ENCODE measurements at regions not wholly inside any gene's neighbourhood (a gene's known extent, or its start where the extent isn't known, plus 50 kb on each side); places are given as distances from the start of the nearest gene placed in this dataset.
"Not testable (repeated sequence)": the region's sequence is repeated elsewhere in the genome, so short reads cannot be mapped to it uniquely, and the experiment has no call there.

GRCh38 chr12:4191642-4192041, 81.9 kb upstream of the CCND2 start:
- no peak for DNase-seq (ENCODE audit: low read depth, low spot score)
- Histone ChIP-seq H3K36me3 (ENCODE audit: control insufficient read depth, insufficient read depth, low read length) (no peaks in the 10 kb centered on the region), H3K4me1 (ENCODE audit: control insufficient read depth, insufficient read depth, low read length) (no peaks in the 10 kb centered on the region), H3K27ac (ENCODE audit: low read length) (no peak overlapping the region), H3K9me3 (ENCODE audit: control insufficient read depth, insufficient read depth, low read length) (no peaks in the 10 kb centered on the region), H3K4me3 (ENCODE audit: low read length) (no peak overlapping the region), H3K27me3 (ENCODE audit: control insufficient read depth, insufficient read depth, low read length) (no peaks in the 10 kb centered on the region)
- WGBS (ENCODE audit: insufficient coverage, insufficient read length) = no CpG with 5 or more reads among the region's 2 CpGs

GRCh38 chr12:4191149-4191548, 82.4 kb upstream of the CCND2 start:
- no CpG with 5 or more reads among the region's 3 CpGs for WGBS (ENCODE audit: insufficient coverage, insufficient read length)
- Histone ChIP-seq H3K4me1 (ENCODE audit: control insufficient read depth, insufficient read depth, low read length) (no peaks in the 10 kb centered on the region), H3K36me3 (ENCODE audit: control insufficient read depth, insufficient read depth, low read length) (no peaks in the 10 kb centered on the region), H3K27me3 (ENCODE audit: control insufficient read depth, insufficient read depth, low read length) (no peaks in the 10 kb centered on the region), H3K4me3 (ENCODE audit: low read length) (no peak overlapping the region), H3K27ac (ENCODE audit: low read length) (no peak overlapping the region), H3K9me3 (ENCODE audit: control insufficient read depth, insufficient read depth, low read length) (no peaks in the 10 kb centered on the region)
- no peak for DNase-seq (ENCODE audit: low read depth, low spot score)

GRCh38 chr12:4190366-4191063, 83.0 kb upstream of the CCND2 start:
- no peaks in the 10 kb centered on the region for H3K4me1 ChIP-seq (ENCODE audit: control insufficient read depth, insufficient read depth, low read length)
- DNase-seq (ENCODE audit: low read depth, low spot score) = no peak
- H3K27me3 ChIP-seq (ENCODE audit: control insufficient read depth, insufficient read depth, low read length) = no peaks in the 10 kb centered on the region
- H3K27ac ChIP-seq (ENCODE audit: low read length) = no peak overlapping the region
- no peak overlapping the region for H3K4me3 ChIP-seq (ENCODE audit: low read length)
- no CpG with 5 or more reads among the region's 5 CpGs for WGBS (ENCODE audit: insufficient coverage, insufficient read length)
- no peaks in the 10 kb centered on the region for H3K36me3 ChIP-seq (ENCODE audit: control insufficient read depth, insufficient read depth, low read length)
- no peaks in the 10 kb centered on the region for H3K9me3 ChIP-seq (ENCODE audit: control insufficient read depth, insufficient read depth, low read length)

- no peaks in the 10 kb centered on the region for H3K9me3 ChIP-seq (ENCODE audit: control insufficient read depth, insufficient read depth, low read length)
- H3K4me1 ChIP-seq (ENCODE audit: control insufficient read depth, insufficient read depth, low read length) = no peaks in the 10 kb centered on the region
- H3K36me3 ChIP-seq (ENCODE audit: control insufficient read depth, insufficient read depth, low read length) = no peaks in the 10 kb centered on the region
- H3K27me3 ChIP-seq (ENCODE audit: control insufficient read depth, insufficient read depth, low read length) = no peaks in the 10 kb centered on the region
- H3K4me3 ChIP-seq (ENCODE audit: low read length) = no peak overlapping the region
- no peak overlapping the region for H3K27ac ChIP-seq (ENCODE audit: low read length)
- WGBS (ENCODE audit: insufficient coverage, insufficient read length) = no CpG with 5 or more reads among the region's 12 CpGs
- DNase-seq (ENCODE audit: low read depth, low spot score) = no peak
Observed at GRCh38 chr12:4189721-4190120, 83.8 kb upstream of the CCND2 start.

- no peaks in the 10 kb centered on the region for H3K27me3 ChIP-seq (ENCODE audit: control insufficient read depth, insufficient read depth, low read length)
- no CpG with 5 or more reads among the region's 4 CpGs for WGBS (ENCODE audit: insufficient coverage, insufficient read length)
- H3K9me3 ChIP-seq (ENCODE audit: control insufficient read depth, insufficient read depth, low read length) = no peaks in the 10 kb centered on the region
- no peak overlapping the region for H3K4me3 ChIP-seq (ENCODE audit: low read length)
- no peak overlapping the region for H3K27ac ChIP-seq (ENCODE audit: low read length)
- DNase-seq (ENCODE audit: low read depth, low spot score) = no peak
- no peaks in the 10 kb centered on the region for H3K4me1 ChIP-seq (ENCODE audit: control insufficient read depth, insufficient read depth, low read length)
- H3K36me3 ChIP-seq (ENCODE audit: control insufficient read depth, insufficient read depth, low read length) = no peaks in the 10 kb centered on the region
Observed at GRCh38 chr12:4187916-4188315, 85.6 kb upstream of the CCND2 start.

- not testable (repeated sequence) for H3K27me3 ChIP-seq (ENCODE audit: control insufficient read depth, insufficient read depth, low read length); H3K4me1 ChIP-seq (ENCODE audit: control insufficient read depth, insufficient read depth, low read length); DNase-seq (ENCODE audit: low read depth, low spot score); H3K4me3 ChIP-seq (ENCODE audit: low read length); H3K36me3 ChIP-seq (ENCODE audit: control insufficient read depth, insufficient read depth, low read length); H3K9me3 ChIP-seq (ENCODE audit: control insufficient read depth, insufficient read depth, low read length); H3K27ac ChIP-seq (ENCODE audit: low read length)
- no CpG with 5 or more reads among the region's 3 CpGs for WGBS (ENCODE audit: insufficient coverage, insufficient read length)
Observed at GRCh38 chr12:4187315-4187714, 86.2 kb upstream of the CCND2 start.

GRCh38 chr12:4178424-4179170, 95.0 kb upstream of the CCND2 start:
- no peaks in the 10 kb centered on the region for H3K4me1 ChIP-seq (ENCODE audit: control insufficient read depth, insufficient read depth, low read length)
- no peaks in the 10 kb centered on the region for H3K27me3 ChIP-seq (ENCODE audit: control insufficient read depth, insufficient read depth, low read length)
- no peaks in the 10 kb centered on the region for H3K9me3 ChIP-seq (ENCODE audit: control insufficient read depth, insufficient read depth, low read length)
- H3K36me3 ChIP-seq (ENCODE audit: control insufficient read depth, insufficient read depth, low read length) = no peaks in the 10 kb centered on the region
- H3K4me3 ChIP-seq (ENCODE audit: low read length) = no peak overlapping the region
- WGBS (ENCODE audit: insufficient coverage, insufficient read length) = no CpG with 5 or more reads among the region's 4 CpGs
- H3K27ac ChIP-seq (ENCODE audit: low read length) = no peak overlapping the region
- DNase-seq (ENCODE audit: low read depth, low spot score) = no peak

- Histone ChIP-seq H3K4me3 (ENCODE audit: low read length) (no peak overlapping the region), H3K4me1 (ENCODE audit: control insufficient read depth, insufficient read depth, low read length) (no peaks in the 10 kb centered on the region), H3K27me3 (ENCODE audit: control insufficient read depth, insufficient read depth, low read length) (no peaks in the 10 kb centered on the region), H3K27ac (ENCODE audit: low read length) (no peak overlapping the region), H3K9me3 (ENCODE audit: control insufficient read depth, insufficient read depth, low read length) (no peaks in the 10 kb centered on the region), H3K36me3 (ENCODE audit: control insufficient read depth, insufficient read depth, low read length) (no peaks in the 10 kb centered on the region)
- DNase-seq (ENCODE audit: low read depth, low spot score) = no peak
- WGBS (ENCODE audit: insufficient coverage, insufficient read length) = no CpG with 5 or more reads among the region's 2 CpGs
Observed at GRCh38 chr12:4177262-4177661, 96.3 kb upstream of the CCND2 start.

GRCh38 chr12:4176168-4176567, 97.4 kb upstream of the CCND2 start:
- Histone ChIP-seq H3K27ac (ENCODE audit: low read length) (no peak overlapping the region), H3K36me3 (ENCODE audit: control insufficient read depth, insufficient read depth, low read length) (no peaks in the 10 kb centered on the region), H3K27me3 (ENCODE audit: control insufficient read depth, insufficient read depth, low read length) (no peaks in the 10 kb centered on the region), H3K4me3 (ENCODE audit: low read length) (no peak overlapping the region), H3K4me1 (ENCODE audit: control insufficient read depth, insufficient read depth, low read length) (no peaks in the 10 kb centered on the region), H3K9me3 (ENCODE audit: control insufficient read depth, insufficient read depth, low read length) (no peaks in the 10 kb centered on the region)
- no peak for DNase-seq (ENCODE audit: low read depth, low spot score)

GRCh38 chr12:4174417-4174816, 99.1 kb upstream of the CCND2 start:
- Histone ChIP-seq H3K9me3 (ENCODE audit: control insufficient read depth, insufficient read depth, low read length) (no peaks in the 10 kb centered on the region), H3K4me1 (ENCODE audit: control insufficient read depth, insufficient read depth, low read length) (no peaks in the 10 kb centered on the region), H3K27ac (ENCODE audit: low read length) (no peak overlapping the region), H3K4me3 (ENCODE audit: low read length) (no peak overlapping the region), H3K36me3 (ENCODE audit: control insufficient read depth, insufficient read depth, low read length) (no peaks in the 10 kb centered on the region), H3K27me3 (ENCODE audit: control insufficient read depth, insufficient read depth, low read length) (no peaks in the 10 kb centered on the region; the same call in 1 of the 2 replicates)
- no CpG with 5 or more reads among the region's 3 CpGs for WGBS (ENCODE audit: insufficient coverage, insufficient read length)
- no peak for DNase-seq (ENCODE audit: low read depth, low spot score)

GRCh38 chr12:4172999-4173398, 100.6 kb upstream of the CCND2 start:
- Histone ChIP-seq H3K4me1 (ENCODE audit: control insufficient read depth, insufficient read depth, low read length) (peaks cover under 1% of the 10 kb centered on the region; the same call in 1 of the 2 replicates), H3K4me3 (ENCODE audit: low read length) (no peak overlapping the region), H3K36me3 (ENCODE audit: control insufficient read depth, insufficient read depth, low read length) (no peaks in the 10 kb centered on the region), H3K27ac (ENCODE audit: low read length) (no peak overlapping the region), H3K27me3 (ENCODE audit: control insufficient read depth, insufficient read depth, low read length) (no peaks in the 10 kb centered on the region; the same call in 1 of the 2 replicates), H3K9me3 (ENCODE audit: control insufficient read depth, insufficient read depth, low read length) (no peaks in the 10 kb centered on the region)
- WGBS (ENCODE audit: insufficient coverage, insufficient read length) = no CpG with 5 or more reads among the region's 4 CpGs
- no peak for DNase-seq (ENCODE audit: low read depth, low spot score)

Measured in iPS DF 6.9 (cell line).